ENCODE measurements at regions not wholly inside any gene's neighbourhood (a gene's known extent, or its start where the extent isn't known, plus 50 kb on each side); places are given as distances from the start of the nearest gene placed in this dataset.
"Not testable (repeated sequence)": the region's sequence is repeated elsewhere in the genome, so short reads cannot be mapped to it uniquely, and the experiment has no call there.

GRCh38 chr22:35475545-35475944, 65.1 kb upstream of the RASD2 start:
- DNase-seq: no peak

DNA sequence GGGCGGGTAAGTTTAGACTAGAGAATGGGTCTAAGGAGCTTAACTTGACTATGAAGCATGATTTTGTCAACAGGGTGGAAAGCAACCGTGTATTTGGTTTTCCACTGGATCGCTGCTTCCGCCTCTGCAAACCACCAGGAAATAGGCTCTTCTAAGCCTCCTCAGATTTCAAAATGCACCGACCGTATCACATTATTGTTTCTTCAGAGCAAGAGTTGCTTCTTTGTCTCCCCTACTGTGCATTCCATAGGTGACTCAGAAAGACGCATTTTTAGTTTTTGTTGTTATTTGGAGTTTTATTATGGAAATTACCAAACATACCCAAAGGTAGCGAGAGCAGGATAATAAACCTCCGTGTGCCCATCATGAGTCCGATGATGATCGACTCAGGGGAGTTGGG, 64.3 kb upstream of the RASD2 start:
- DNase-seq: no peak

- peak; percentile 1 to 4 for DNase-seq
Measured at GRCh38 chr22:35477911-35478582, 62.6 kb upstream of the RASD2 start.

GRCh38 chr22:35478633-35479107, 62.0 kb upstream of the RASD2 start:
- no peak for DNase-seq

DNA sequence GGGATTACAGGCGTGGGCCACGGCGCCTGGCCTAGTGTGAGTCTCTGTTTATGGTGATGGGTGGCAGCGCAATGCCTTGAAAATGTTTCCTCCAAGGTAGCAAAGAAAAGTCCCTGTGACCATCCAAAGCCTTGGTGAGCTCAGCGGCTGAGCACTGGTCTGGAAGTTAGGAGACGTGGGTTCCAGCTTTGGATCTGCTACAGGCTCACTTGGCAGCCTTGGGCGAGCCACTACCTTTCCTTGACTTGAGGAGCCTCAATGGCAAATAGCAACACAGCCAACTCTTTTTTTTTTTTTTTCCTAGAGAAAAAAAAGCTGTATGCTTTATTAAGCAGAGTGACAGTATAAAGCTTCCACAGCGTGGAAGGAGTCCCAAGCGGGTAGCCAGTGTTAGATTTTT, 61.3 kb upstream of the RASD2 start:
- DNase-seq: no peak

GRCh38 chr22:35479985-35480550, 60.6 kb upstream of the RASD2 start:
- DNase-seq: no peak

DNA sequence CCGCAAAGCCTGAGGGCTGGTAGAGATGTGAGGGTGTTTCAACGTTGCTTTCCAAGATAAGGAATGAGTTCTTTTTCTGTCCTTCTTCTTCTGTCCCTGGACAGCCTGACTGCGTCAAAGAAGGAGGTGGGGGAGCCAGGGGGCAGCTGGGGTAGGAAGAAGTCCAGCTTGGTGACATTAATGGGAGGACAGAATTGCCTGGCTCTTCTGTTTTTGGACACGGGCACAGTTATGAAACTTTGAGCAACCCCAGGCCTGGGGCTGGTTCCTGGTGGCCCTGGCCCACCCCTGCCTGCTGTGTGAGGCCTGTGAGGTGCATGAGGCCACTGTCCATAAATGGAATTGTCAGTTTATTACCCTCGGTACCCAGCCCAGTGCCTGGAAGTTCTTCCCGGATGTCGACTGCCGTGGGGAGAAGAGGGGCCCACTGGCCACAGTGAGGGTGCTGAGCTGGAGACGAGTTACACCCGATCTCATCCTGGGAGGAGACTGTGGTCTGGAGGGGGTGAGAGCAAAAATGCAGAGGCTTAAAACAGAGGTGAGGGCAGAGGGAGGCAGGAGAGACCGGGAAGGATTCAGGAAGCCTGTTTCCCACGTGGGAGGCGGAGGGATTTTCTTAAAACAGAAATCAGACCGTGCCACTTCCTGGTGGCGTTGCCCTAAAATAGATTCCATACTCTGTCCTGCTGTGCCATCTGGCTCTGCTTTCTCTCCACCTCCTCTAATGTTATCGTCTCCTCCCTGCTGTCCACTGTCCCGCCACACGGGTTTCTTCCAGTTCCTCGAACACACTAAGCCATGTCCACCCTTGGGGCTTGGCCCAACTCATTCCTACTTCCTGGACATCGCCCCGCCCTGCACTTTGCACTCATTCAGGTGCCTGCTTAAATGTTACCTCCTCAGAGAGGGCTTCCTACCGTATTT, 59.7 kb upstream of the RASD2 start:
- DNase-seq: no peak

DNA sequence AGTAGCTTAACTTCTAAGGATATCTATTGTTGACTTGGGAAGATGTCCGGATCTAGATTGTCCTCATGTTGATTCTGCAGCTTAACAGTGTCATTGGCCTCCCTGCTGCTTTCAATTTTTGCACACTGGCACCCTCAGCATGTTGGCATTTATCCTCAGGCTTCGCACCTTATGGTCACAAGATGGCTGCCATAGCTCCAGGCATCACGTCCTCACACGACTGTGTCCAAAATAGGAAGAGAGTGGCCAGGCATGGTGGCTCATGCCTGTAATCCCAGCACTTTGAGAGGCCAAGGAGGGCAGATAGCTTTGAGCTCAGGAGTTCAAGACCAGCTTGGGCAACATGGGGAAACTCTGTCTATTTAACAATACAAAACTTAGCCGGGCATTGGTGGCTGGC, 58.3 kb upstream of the RASD2 start:
- DNase-seq: no peak

GRCh38 chr22:35482974-35483373, 57.7 kb upstream of the RASD2 start:
- no peak for DNase-seq

- DNase-seq: no peak
Measured at GRCh38 chr22:35483730-35484129, 56.9 kb upstream of the RASD2 start.

GRCh38 chr22:35484651-35485556, 55.7 kb upstream of the RASD2 start:
- DNase-seq: no peak

DNA sequence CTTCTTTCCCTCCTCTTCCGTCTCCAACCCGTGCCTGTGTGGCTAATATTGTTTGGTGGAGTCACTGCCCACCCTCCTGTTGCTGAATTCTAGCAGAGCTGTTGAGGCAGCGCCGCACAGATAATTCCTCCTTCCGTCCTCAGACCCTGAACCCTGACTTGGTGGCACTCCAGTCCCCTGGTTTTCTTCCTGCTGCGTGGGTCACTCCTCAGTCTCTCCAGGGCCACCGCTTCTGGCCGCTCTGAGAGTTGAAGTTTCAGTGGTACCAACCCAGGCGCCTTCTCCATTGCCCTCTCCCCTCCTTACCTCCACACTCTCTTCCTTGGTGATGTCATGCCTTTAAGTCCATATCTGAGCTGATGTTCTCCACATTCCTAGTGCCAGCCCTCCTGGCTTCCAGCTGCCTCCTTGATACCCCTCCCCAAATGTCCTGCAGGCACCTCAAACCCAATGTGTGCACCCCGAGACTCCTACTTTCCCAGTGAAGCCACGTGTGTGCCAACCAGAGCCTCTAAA, 54.5 kb upstream of the RASD2 start:
- no peak for DNase-seq

GRCh38 chr22:35487623-35488022, 53.0 kb upstream of the RASD2 start:
- DNase-seq: not testable (repeated sequence)

DNA sequence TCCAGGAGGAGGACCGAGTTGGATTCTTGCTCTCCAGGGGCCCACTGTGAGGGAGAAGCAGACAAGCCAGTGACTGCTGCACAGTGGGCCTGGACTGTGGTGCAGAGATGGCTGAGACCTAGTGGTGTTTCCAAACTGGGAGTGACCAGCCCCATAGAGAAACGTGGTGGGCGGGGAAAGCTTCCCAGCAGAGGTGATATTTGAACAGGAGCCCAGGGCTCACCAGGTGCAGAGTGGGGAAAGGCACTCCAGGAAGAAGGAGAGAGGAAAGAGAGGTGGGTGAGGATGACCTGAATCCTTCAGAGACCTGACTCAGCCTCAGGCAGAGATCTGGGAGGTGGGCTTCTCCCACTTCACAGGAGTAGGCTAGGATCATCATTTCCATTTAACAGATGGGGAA, 52.1 kb upstream of the RASD2 start:
- DNase-seq: no peak

DNA sequence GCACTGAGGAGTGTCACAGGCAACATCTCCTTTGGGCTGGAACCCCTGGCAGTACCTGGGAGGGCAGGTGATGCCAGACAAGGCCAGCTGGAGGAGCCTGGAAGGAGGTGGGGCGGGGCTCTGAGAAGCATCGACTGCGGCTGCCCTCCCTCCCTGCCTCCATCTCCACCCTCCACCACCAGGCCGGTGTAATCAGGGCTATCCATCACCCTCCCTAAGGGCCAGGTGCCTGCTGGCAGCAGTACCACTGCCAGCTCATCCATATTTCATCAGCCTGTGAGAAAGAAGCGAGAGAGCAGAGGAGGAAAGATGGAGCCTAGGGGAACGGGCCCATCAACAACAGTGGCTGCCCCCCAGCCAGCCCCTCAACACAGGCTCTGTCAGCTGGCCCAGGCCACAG, 51.4 kb upstream of the RASD2 start:
- no peak for DNase-seq

All from AML-193 (cell line).